Endothelial cell (in vitro differentiated cells): ENCODE measurements at regions not wholly inside any gene's neighbourhood (a gene's known extent, or its start where the extent isn't known, plus 50 kb on each side); places are given as distances from the start of the nearest gene placed in this dataset.

ENCODE experiments used
- DNase-seq: peaks from one replicate; pipeline ENCODE4 v3.0.0; 2021; ENCODE audit warnings: low spot score
- H3K27ac Mint-ChIP-seq: one replicate; pipeline ENCODE4 v1.8.0; 2021; ENCODE audit warnings: mixed read lengths, inconsistent platforms; ENCODE audit not compliant: unreplicated experiment
- H3K27me3 Mint-ChIP-seq: one replicate; pipeline ENCODE4 v1.8.0; 2021; ENCODE audit warnings: mild to moderate bottlenecking, moderate library complexity, mixed read lengths, inconsistent platforms; ENCODE audit not compliant: unreplicated experiment
- H3K36me3 Mint-ChIP-seq: one replicate; pipeline ENCODE4 v1.8.0; 2021; ENCODE audit warnings: mild to moderate bottlenecking, low read depth, mixed read lengths, inconsistent platforms; ENCODE audit not compliant: unreplicated experiment
- H3K4me1 Mint-ChIP-seq: one replicate; pipeline ENCODE4 v1.8.0; 2021; ENCODE audit warnings: mild to moderate bottlenecking, mixed read lengths, inconsistent platforms; ENCODE audit not compliant: unreplicated experiment
- H3K4me3 Mint-ChIP-seq: one replicate; pipeline ENCODE4 v1.8.0; 2021; ENCODE audit warnings: mild to moderate bottlenecking, mixed read lengths, inconsistent platforms; ENCODE audit not compliant: unreplicated experiment
- H3K9me3 Mint-ChIP-seq: one replicate; pipeline ENCODE4 v1.8.0; 2021; ENCODE audit warnings: mixed read lengths, inconsistent platforms; ENCODE audit not compliant: unreplicated experiment
- CTCF ChIP-seq: fragments of 200-600 bp; sonication (generic); IDR thresholded peaks from one replicate; pipeline ENCODE4 v1.5.0; 2021; ENCODE audit warnings: antibody characterized with exemption; ENCODE audit not compliant: unreplicated experiment

GRCh38 chr16:54822492-54822891, 108.2 kb upstream of the IRX5 start:
- H3K4me1 Mint-ChIP-seq, result peaks cover 10% of the 10 kb centered on the region
- H3K27me3 Mint-ChIP-seq, result no peaks in the 10 kb centered on the region
- no peak overlapping the region for H3K27ac Mint-ChIP-seq

DNA sequence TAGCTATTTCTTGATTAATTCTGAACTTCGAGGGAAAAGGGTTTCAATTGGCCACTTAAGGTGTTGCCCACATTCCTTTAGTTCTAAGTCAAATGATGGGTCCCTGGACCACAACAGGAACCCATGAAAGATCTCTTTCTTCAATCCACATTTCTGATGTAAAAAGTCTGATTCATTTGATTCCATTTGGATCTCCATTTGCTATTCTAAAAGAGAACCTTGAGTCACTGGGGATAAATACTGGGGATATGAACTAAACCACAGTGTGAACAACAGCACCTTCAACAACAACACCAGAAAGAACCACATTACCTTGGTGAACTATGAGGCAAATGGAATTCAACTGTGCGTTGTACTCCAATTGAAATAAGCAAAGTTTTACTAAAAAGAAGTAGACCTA, 108.9 kb upstream of the IRX5 start:
- H3K4me3 Mint-ChIP-seq, result no peak overlapping the region

More at GRCh38 chr16:54822492-54822891, 108.2 kb upstream of the IRX5 start:
- no peak for TF ChIP-seq CTCF
- Mint-ChIP-seq H3K4me3 (no peak overlapping the region), H3K36me3 (no peaks in the 10 kb centered on the region), H3K9me3 (no peaks in the 10 kb centered on the region)
- no peak for DNase-seq

DNA sequence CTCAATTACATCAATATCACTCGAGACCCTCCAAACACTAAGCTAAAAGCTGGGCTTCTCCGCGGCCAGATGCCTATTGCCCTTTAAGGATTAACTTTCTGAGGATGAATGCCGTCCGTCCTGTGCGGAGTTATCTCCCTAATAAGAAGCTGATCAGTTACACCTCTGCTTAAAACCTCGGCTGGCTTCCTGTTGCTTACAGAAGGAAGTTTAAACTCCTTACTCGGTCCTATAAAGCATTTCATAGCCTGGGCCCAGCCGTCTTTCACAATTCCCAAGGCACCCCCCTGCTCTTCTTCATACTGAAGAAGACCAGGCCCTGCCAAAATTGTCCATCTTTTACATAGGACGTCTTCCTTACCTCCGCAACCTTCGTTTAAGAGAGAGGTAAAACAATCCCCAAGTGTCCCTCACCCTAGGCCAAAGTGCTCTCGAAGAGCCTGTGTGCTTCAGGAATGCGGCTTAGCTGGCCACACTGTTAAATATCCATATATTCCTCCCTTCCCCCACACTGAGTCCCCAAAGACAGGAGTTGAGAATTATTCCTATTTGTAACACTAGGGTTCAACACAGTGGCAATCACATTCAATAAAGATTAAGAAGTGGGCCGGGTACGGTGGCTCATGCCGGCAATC, 112.6 kb upstream of the IRX5 start:
- DNase-seq, result no peak
- no peak for TF ChIP-seq CTCF

More for the DNA sequence above, 108.9 kb upstream of the IRX5 start:
- no peak for TF ChIP-seq CTCF
- Mint-ChIP-seq H3K27ac (no peak overlapping the region), H3K4me1 (peaks cover 12% of the 10 kb centered on the region), H3K27me3 (no peaks in the 10 kb centered on the region), H3K36me3 (no peaks in the 10 kb centered on the region), H3K9me3 (no peaks in the 10 kb centered on the region)
- DNase-seq, result no peak

DNA sequence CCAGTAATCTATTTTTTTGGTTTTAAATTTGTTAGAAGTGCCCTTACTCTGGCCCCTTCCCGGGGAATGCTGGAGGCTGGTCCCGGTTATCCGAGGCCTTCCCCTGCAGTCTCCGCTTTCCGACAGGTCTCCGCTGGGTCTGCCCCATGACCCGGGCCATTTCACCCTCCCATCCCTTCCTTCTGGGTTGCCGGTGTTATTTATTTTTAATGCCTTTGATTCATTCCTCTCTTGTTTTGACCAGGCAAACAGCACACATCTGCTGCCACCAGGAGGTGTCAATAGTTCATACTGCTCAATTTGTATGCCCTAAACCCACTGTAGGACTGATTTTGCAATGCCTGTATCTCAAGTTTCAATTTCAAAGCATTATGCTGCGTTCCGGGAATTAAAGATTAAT, 113.2 kb upstream of the IRX5 start:
- DNase-seq, result peak; percentile 9
- no peaks in the 10 kb centered on the region for H3K36me3 Mint-ChIP-seq
- TF ChIP-seq CTCF, result peak; percentile 23
- peaks cover 10% of the 10 kb centered on the region for H3K4me1 Mint-ChIP-seq
- no peaks in the 10 kb centered on the region for H3K9me3 Mint-ChIP-seq
- H3K27me3 Mint-ChIP-seq, result no peaks in the 10 kb centered on the region
- H3K4me3 Mint-ChIP-seq, result no peak overlapping the region
- H3K27ac Mint-ChIP-seq, result no peak overlapping the region

More for the DNA sequence above, 112.6 kb upstream of the IRX5 start:
- H3K27me3 Mint-ChIP-seq, result no peaks in the 10 kb centered on the region
- H3K4me1 Mint-ChIP-seq, result peaks cover 11% of the 10 kb centered on the region
- H3K27ac Mint-ChIP-seq, result no peak overlapping the region
- H3K36me3 Mint-ChIP-seq, result no peaks in the 10 kb centered on the region
- no peak overlapping the region for H3K4me3 Mint-ChIP-seq
- no peaks in the 10 kb centered on the region for H3K9me3 Mint-ChIP-seq

GRCh38 chr16:54816471-54816870, 114.2 kb upstream of the IRX5 start:
- Mint-ChIP-seq H3K27me3 (no peaks in the 10 kb centered on the region), H3K27ac (no peak overlapping the region), H3K4me3 (no peak overlapping the region), H3K4me1 (peaks cover 10% of the 10 kb centered on the region), H3K36me3 (no peaks in the 10 kb centered on the region), H3K9me3 (no peaks in the 10 kb centered on the region)
- no peak for TF ChIP-seq CTCF
- DNase-seq, result no peak
